Gastroesophageal sphincter (tissue), 3 donors: ENCODE measurements at regions not wholly inside any gene's neighbourhood (a gene's known extent, or its start where the extent isn't known, plus 50 kb on each side); places are given as distances from the start of the nearest gene placed in this dataset.

Experiments used
- POLR2A ChIP-seq, 2 donors: fragments of 450-650 bp; IDR thresholded peaks; one replicate each; pipeline ENCODE4 v1.6.1; 2017; ENCODE audit warnings: antibody characterized with exemption in 2 of 2, mild to moderate bottlenecking in 2 of 2, moderate library complexity in 1 of 2
- TF ChIP-seq, protein P1 (sequence below), 4 experiments: fragments of 200-600 bp in 2 of 4; fragments of 450-650 bp in 2 of 4; sonication (generic) in 1 of 4; IDR thresholded peaks; one replicate each; pipeline ENCODE4 v1.5.1; 2017 to 2019; ENCODE audit warnings: antibody characterized with exemption in 4 of 4, mild to moderate bottlenecking in 2 of 4, moderate library complexity in 2 of 4

GRCh38 chr9:2461892-2462291 lies 159.7 kb upstream of the VLDLR start:
- TF ChIP-seq POLR2A (IDR thresholded peaks at IDR 0.05), result no peak
- TF ChIP-seq, protein P1, sequence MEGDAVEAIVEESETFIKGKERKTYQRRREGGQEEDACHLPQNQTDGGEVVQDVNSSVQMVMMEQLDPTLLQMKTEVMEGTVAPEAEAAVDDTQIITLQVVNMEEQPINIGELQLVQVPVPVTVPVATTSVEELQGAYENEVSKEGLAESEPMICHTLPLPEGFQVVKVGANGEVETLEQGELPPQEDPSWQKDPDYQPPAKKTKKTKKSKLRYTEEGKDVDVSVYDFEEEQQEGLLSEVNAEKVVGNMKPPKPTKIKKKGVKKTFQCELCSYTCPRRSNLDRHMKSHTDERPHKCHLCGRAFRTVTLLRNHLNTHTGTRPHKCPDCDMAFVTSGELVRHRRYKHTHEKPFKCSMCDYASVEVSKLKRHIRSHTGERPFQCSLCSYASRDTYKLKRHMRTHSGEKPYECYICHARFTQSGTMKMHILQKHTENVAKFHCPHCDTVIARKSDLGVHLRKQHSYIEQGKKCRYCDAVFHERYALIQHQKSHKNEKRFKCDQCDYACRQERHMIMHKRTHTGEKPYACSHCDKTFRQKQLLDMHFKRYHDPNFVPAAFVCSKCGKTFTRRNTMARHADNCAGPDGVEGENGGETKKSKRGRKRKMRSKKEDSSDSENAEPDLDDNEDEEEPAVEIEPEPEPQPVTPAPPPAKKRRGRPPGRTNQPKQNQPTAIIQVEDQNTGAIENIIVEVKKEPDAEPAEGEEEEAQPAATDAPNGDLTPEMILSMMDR (IDR thresholded peaks at IDR 0.05), result no peak
